ENCODE measurements at regions not wholly inside any gene's neighbourhood (a gene's known extent, or its start where the extent isn't known, plus 50 kb on each side); places are given as distances from the start of the nearest gene placed in this dataset.
"Not testable (repeated sequence)": the region's sequence is repeated elsewhere in the genome, so short reads cannot be mapped to it uniquely, and the experiment has no call there.

DNA sequence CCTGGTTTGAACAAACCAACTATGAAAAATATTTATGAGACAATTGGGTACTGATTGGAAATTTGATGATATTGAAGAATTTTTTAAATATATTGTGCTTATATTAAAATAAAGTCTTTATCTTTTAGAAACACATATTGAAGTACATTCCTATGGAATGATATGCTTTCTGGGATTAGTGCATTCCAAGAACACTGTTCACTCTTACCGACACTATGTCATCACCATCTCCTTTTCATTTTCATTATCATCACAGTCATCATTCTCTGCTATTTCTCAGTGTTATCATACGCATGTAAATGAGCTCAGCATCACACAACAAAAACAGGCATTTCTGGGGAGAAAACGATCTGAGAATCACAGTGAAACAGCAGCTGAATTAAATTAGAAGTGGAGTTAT, 513.3 kb upstream of the CCDC196 start:
- DNase-seq: no peak

GRCh38 chr14:65975865-65976264, 510.3 kb upstream of the CCDC196 start:
- DNase-seq: no peak

- no peak for DNase-seq
These were observed 509.3 kb upstream of the CCDC196 start for GRCh38 chr14:65976761-65977404.

DNA sequence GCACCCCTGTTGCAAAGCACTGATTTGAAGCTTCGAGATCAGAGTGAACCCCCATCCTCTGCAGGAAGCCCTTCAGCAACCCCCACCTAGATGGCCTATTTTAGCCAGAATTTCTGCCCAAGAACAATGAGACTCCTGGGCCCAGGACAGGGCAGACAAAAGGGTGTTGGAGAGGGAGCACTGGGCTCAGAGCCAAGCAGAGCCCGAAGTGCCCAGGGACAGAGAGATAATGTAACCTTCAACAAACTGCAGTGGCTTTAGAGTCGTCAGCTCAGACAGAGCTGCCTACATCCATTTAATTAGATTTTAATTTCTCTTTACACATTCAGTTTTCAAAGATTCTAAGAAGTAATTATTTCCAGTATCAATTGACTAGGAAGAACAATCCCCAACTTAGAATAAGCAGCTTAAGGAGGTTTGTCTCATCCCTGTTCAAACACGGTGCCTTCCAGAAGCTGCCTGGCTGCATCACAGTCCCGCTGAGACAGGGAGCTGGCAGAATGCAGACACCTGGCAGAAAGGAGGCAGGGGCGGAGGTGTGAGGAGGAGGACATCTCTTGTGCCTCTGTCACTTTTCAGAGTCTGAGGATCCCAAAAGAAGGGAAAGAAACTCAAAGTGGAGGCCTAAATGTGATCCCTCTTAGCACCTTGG, 504.9 kb upstream of the CCDC196 start:
- no peak for DNase-seq

GRCh38 chr14:65986041-65986440, 500.1 kb upstream of the CCDC196 start:
- no peak for DNase-seq

GRCh38 chr14:65989981-65990380, 496.2 kb upstream of the CCDC196 start:
- DNase-seq: no peak

- peak; percentile 98 for DNase-seq
These were observed 495.1 kb upstream of the CCDC196 start for GRCh38 chr14:65991104-65991503.

GRCh38 chr14:65991935-65992334, 494.2 kb upstream of the CCDC196 start:
- DNase-seq: not testable (repeated sequence)

DNA sequence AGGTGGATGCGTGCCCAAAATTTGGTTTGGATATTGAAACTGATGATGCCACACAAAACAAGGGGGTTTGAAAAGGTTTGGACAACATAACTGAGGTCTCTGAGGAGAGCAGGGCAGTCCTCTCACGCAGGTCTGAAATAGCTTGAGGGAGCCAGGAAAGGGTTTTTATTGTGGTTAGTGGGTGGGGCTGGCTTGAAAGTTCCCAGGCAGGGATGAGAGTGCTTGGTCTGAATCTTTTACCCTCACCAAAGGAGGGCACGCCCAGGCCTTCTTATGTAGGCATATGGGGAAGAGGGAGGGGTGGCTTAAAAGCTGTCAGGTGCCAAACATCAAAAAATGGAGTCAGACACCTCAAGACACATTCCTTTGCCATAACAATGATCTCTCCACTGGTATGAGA, 493.1 kb upstream of the CCDC196 start:
- no peak for DNase-seq

DNA sequence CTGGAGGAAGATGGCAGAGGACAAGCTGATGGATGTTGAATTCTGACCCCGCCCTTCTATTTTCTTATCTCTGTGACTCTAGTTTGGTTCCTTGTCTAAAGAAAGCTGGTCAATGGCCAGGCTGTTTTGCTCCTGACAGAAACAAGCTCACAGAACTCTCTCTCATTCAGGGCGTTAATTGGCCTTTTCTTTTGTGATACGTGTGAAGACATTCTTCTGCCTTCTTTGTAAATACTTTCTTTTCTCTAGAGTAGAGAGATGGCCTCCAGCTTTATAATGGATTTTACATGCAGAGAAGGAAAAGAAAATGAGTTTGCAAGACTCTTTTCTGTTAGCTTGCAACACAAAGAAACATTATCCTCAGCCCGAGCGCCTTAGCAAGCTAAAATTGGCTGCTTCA, 492.2 kb upstream of the CCDC196 start:
- no peak for DNase-seq

GRCh38 chr14:65997347-65997746, 488.8 kb upstream of the CCDC196 start:
- no peak for DNase-seq

- DNase-seq: no peak
These were observed 486.3 kb upstream of the CCDC196 start for GRCh38 chr14:65999865-66000264.

DNA sequence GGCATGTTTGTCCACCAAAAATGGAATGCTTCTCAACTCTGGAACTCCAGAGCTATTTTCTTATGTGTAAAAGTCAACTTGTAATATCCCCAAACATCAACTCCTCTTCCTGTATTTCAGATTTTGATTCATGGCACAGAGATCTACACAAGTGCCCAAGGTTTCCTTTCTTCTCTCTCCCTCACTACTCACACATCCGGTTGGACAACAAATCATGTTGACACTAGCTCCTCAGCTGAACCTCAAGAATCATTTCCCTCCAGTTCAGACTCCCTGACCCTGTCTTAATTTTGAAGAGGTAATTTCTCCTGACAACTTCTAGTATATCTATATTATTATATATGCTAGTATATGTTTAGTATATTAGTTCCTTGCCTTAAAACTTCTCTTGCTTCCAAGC, 485.4 kb upstream of the CCDC196 start:
- no peak for DNase-seq

GRCh38 chr14:66001356-66001755, 484.8 kb upstream of the CCDC196 start:
- DNase-seq: no peak

DNA sequence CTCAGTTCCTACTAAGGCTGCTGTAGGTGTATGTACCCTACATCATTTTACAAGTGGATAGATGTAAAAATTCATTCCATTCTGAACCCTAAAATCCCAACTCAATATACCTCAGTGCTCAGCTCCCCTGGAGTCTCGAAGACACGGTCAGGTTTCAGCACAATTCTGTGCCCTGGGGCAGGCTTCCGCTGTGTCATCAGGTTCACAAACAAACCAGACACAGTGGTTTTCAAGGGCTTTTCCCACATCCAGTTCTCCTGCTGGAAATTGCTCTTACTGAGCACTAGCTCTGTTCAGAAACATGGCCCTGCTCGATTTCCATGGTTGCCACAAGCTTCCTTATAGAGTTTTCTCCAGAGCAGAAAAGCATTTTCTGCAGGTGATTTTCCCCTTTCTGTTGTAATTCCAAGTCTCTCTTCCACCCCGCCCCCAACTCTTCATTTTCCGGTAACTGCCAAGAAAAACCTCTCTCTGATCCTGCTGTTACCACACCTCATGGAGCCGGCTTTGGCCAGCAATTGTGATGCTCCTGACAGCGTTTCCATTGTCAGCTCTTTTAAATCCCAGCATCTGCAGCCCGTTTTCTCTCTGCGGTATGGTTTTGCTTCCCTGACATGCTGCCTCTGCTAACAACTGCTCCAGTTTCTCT, 483.0 kb upstream of the CCDC196 start:
- no peak for DNase-seq

DNA sequence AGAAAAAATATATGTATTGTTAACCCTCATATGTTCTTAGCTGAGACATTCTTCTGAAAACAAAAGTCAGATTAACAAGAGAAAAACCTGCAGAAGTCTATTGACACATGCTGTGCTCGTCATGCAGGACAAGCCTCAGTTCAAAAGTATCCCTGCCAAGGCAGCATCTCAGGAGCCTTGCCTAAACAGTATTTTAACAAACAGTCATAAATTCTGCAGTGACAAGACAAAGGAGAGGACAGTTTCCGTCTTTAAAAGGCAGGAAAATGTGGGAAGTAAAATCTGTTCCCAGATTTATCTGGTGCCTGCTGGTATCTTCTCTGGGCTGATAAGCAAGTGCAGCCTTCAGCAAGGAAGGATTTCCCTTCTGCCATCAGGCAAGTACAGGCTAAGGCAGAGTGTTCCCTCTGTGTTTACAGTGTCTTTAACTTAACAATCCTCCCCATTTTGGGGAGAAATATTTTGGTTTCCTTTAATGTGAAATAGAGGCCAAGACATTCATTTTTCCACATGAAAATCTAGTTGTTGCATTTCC, 480.2 kb upstream of the CCDC196 start:
- DNase-seq: no peak

- DNase-seq: no peak
These were observed 477.5 kb upstream of the CCDC196 start for GRCh38 chr14:66008631-66009030.

DNA sequence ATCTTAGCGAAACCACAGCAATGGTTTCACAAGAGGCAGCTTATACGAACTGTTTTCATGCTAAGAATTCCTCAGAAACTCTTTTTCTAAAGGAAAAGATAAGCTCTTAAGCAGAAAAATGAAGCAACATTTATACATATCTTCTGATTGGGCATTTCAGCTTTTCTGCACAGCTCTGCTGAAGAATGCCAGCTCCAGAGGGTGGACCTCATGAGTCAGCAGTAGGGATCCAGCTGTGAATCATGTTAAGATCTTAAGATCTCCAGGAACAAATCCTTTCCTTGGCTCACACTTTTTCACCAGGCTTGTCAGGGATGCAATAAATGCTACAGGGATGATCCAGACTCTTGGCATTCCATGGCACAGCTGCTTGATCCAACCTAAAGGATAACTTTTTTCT, 477.1 kb upstream of the CCDC196 start:
- no peak for DNase-seq

GRCh38 chr14:66010695-66011094, 475.5 kb upstream of the CCDC196 start:
- no peak for DNase-seq

- no peak for DNase-seq
These were observed 474.3 kb upstream of the CCDC196 start for GRCh38 chr14:66011855-66012254.

DNA sequence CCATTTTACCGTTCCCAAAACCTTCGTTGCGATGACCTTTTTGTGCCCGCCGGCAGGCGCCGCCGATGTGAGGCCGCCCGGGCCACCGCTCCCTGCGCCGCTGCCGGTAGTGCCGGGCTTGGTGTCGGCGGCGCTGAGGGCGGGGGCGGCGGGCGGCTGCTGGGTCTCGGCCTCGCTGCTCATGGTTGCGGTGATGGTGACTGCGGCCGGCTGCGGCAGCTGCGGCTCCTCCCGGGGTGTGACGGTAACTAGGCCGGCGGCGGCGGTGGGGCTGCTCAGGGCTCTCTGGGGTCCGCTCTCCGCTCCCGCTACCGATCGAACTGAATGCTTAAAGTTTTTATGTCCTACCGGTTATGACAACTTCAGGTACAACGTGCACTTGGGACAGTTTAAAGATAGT, 472.6 kb upstream of the CCDC196 start:
- not testable (repeated sequence) for DNase-seq

GRCh38 chr14:66015071-66015780, 470.9 kb upstream of the CCDC196 start:
- DNase-seq: peak; percentile 72

DNA sequence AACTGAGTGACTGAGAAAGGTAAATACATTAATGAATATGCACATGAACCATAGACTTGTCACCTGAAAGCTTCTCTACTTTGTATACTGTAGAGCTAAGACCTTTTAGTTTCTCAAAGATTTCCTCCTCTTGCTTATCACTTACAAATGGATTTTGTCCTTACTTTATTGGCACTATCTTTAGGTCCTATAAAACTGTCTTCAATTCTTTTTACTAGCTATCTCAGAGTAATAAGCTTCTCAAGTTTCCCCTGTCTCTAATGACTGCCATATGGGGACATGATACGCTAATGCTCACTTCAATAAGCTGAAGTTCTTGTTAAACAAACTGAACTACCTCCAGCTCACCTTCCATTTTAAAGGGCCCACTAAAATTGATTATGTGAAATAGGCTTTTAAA, 468.2 kb upstream of the CCDC196 start:
- peak; percentile 72 for DNase-seq

DNA sequence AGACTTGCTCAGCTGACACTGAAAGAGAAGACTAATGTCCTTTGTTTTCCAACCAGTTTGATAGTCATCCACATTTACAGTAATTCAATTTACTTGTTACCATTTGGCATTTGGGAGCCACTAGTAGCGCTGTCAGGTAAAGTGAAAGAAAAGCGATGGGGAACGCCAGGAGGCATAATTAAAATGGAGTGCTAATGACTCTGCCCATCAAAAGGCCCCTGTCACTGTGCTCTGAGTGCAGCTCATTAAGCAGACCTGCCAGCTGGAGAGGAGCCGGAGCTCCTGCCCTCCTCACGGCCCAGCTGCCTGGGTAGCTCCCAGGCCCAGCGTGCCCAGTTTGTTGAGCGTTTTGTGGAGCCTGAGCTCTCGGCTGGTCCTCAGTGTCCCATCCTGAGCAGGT, 463.6 kb upstream of the CCDC196 start:
- peak; percentile 55 for DNase-seq
